ENCODE measurements at regions not wholly inside any gene's neighbourhood (a gene's known extent, or its start where the extent isn't known, plus 50 kb on each side); places are given as distances from the start of the nearest gene placed in this dataset.
"Not testable (repeated sequence)": the region's sequence is repeated elsewhere in the genome, so short reads cannot be mapped to it uniquely, and the experiment has no call there.

DNA sequence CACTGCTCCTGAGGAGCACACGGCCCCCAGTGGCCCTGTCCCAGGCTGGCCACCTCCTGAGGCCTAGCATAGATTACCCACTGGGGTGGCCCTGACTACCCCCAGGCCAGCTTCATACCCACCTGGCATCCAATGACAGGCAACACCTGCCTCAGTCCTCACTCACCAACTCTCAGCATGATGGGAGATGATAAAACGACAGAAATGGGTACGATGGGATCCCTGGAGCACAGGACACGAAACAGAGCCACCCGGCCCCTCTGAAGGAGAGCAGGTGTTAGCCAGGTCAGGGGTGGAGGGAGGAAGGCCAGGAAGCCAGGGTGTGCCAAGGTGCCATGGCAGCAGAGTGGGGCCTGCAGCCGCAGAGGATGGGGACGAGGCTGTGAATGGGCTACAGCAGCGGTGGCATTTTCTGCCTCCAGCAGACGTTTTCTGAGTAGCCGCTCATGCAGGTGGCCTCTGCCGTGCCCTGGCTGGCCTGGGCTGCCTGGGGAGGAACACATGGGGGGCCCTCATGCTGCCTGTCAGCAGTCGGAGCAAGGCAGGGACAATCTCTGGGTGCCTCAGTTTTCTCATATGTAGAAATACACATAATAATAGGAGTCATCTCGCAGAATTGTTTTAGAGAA, 50.2 kb upstream of the FGF3 start:
- Mint-ChIP-seq H3K4me3 (no peak overlapping the region), H3K4me1 (no peaks in the 10 kb centered on the region), H3K27me3 (ENCODE audit: low read depth in 3 of 3) (peaks cover 4 to 9% (median 6%) of the 10 kb centered on the region in 3 donors), H3K9me3 (no peaks in the 10 kb centered on the region), H3K27ac (no peak overlapping the region), H3K36me3 (no peaks in the 10 kb centered on the region)
- no peak for DNase-seq

- Mint-ChIP-seq H3K4me1 (no peaks in the 10 kb centered on the region), H3K4me3 (no peak overlapping the region), H3K27ac (no peak overlapping the region), H3K36me3 (no peaks in the 10 kb centered on the region), H3K9me3 (no peaks in the 10 kb centered on the region), H3K27me3 (ENCODE audit: low read depth in 3 of 3) (peaks cover 3 to 9% (median 6%) of the 10 kb centered on the region in 3 donors)
- no peak for DNase-seq
These were observed 51.5 kb upstream of the FGF3 start for GRCh38 chr11:69870766-69871165.

GRCh38 chr11:69873166-69874077, 54.2 kb upstream of the FGF3 start:
- Mint-ChIP-seq H3K9me3 (no peaks in the 10 kb centered on the region), H3K4me1 (no peaks in the 10 kb centered on the region), H3K36me3 (no peaks in the 10 kb centered on the region), H3K4me3 (no peak overlapping the region), H3K27me3 (ENCODE audit: low read depth in 3 of 3) (peaks cover 3 to 8% (median 5%) of the 10 kb centered on the region in 3 donors), H3K27ac (no peak overlapping the region)
- DNase-seq, result no peak

DNA sequence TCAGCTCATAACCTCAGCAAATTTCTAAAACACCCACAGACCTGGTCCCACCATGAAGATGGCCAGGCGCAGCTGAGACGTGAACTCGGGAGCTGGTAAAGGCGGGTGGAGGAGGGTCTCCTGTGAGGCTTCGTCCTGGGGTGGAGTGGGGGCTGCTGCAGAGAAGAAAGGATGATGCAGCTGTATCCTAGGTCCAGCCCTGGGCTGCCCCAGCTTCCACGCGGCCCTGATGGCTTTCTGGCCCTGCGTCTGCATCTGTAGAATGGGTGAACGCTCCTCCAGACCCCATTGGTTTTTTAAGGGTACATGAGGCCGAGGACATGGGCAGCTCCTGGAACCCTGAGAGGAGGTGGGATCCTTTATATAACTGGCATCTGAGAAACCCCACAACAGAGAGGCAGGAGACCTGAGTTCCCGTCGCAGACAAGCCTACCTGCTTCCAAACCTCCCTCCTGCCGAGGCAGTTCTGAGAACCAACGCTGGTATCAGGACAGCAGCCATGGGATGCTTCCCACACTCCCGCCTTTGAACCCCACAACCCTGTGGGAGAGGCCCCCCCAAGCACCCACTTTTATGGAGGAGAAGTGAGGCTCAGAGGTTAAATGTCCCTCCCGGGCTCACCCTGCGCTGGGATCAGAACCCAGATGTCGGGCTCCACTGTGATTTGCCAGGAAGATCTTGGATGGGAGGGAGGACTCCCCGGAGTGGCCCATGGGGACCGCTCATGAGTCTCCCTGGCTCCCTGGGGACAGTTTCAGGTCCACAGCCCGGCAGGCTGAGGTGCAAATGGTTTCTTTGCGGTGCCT, 55.2 kb upstream of the FGF3 start:
- Mint-ChIP-seq H3K27me3 (ENCODE audit: low read depth in 3 of 3) (peaks cover 3 to 5% (median 5%) of the 10 kb centered on the region in 3 donors), H3K4me3 (no peak overlapping the region)

DNA sequence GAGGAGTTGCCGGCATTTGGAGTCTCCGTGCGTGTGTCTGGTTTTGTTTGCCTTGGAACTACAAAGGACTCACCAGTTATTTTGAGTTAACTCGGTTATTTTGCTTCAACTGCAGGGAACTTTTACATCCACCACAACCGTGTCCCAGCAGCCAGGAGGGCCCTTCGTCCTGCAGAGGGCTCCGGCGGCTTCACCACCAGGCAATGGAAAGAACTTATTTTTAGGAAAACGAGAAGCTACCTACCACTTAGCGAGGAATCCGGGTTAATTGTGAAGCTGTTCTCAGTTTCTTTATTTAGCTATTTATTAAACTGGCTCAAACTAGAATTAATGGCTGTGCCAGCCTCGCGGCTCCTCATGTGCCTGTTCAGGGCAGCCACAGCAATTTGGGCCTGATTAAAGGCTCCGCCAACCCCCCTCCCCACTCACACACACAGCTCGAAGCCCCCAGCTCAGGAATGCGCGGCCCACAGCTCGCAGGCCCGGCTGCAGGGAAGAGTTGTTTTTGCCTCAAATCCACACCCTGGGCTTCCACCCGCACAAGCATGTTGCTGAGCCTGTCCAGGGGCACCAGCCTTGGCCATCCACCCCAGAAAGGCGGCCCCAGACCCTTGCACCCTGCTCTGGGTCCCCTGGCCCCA, 55.9 kb upstream of the FGF3 start:
- DNase-seq, result no peak
- Mint-ChIP-seq H3K36me3 (no peaks in the 10 kb centered on the region), H3K9me3 (no peaks in the 10 kb centered on the region), H3K27me3 (ENCODE audit: low read depth in 3 of 3) (peaks cover 3 to 5% (median 4%) of the 10 kb centered on the region in 3 donors), H3K27ac (no peak overlapping the region), H3K4me1 (no peaks in the 10 kb centered on the region), H3K4me3 (no peak overlapping the region)

More for the DNA sequence above, 55.2 kb upstream of the FGF3 start:
- Mint-ChIP-seq H3K4me1 (no peaks in the 10 kb centered on the region), H3K36me3 (no peaks in the 10 kb centered on the region), H3K27ac (no peak overlapping the region), H3K9me3 (no peaks in the 10 kb centered on the region)
- no peak for DNase-seq

DNA sequence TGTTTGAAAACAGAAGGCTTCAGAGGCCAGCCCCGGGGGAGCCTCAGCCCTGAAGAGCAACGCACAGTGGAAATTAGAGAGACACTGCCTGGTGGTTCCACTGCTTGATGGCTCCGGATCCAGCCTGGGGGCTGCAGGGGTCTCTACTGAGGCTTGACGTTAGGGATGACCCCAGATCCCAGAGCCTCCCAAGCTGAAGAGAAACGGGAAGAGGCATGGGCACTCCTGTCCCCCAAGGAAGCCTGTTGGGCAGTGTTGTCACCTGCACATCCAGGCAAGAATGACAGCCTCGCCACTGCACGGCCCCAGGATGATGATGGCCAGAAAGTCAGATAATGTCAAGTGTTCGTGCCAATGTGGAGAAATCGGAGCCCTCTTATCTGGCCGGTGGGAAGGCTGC, 56.8 kb upstream of the FGF3 start:
- Mint-ChIP-seq H3K4me3 (no peak overlapping the region), H3K27me3 (ENCODE audit: low read depth in 3 of 3) (peaks cover 3 to 5% (median 4%) of the 10 kb centered on the region in 3 donors), H3K9me3 (no peaks in the 10 kb centered on the region), H3K36me3 (no peaks in the 10 kb centered on the region), H3K27ac (no peak overlapping the region), H3K4me1 (no peaks in the 10 kb centered on the region)
- no peak for DNase-seq

- no peaks in the 10 kb centered on the region for H3K36me3 Mint-ChIP-seq
- H3K4me1 Mint-ChIP-seq, result no peaks in the 10 kb centered on the region
- H3K27me3 Mint-ChIP-seq (ENCODE audit: low read depth in 3 of 3), result peaks cover 0 to 4% (median 3%) of the 10 kb centered on the region in 3 donors
- no peak for DNase-seq
- no peaks in the 10 kb centered on the region for H3K9me3 Mint-ChIP-seq
- H3K27ac Mint-ChIP-seq, result no peak overlapping the region
- no peak overlapping the region for H3K4me3 Mint-ChIP-seq
These were observed 58.0 kb upstream of the FGF3 start for GRCh38 chr11:69877235-69877634.

DNA sequence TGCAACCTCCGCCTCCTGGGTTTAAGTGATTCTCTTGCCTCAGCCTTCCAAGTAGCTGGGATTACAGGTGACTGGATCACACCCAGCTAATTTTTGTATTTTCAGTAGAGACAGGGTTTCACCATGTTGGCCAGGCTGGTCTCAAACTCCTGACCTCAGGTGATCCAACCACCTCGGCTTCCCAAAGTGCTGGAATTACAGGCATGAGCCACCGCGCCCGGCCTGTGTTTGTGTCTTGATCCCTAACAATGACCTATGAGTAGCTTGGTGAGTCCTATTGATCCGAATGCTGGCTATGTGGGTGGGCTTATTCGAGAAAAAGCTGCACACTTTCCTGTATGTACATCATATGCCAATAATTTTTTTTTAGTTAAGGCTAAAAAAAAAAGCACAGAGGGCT, 58.5 kb upstream of the FGF3 start:
- not testable (repeated sequence) for DNase-seq; H3K27me3 Mint-ChIP-seq (ENCODE audit: low read depth in 3 of 3); H3K27ac Mint-ChIP-seq; H3K4me1 Mint-ChIP-seq; H3K9me3 Mint-ChIP-seq; H3K4me3 Mint-ChIP-seq; H3K36me3 Mint-ChIP-seq

DNA sequence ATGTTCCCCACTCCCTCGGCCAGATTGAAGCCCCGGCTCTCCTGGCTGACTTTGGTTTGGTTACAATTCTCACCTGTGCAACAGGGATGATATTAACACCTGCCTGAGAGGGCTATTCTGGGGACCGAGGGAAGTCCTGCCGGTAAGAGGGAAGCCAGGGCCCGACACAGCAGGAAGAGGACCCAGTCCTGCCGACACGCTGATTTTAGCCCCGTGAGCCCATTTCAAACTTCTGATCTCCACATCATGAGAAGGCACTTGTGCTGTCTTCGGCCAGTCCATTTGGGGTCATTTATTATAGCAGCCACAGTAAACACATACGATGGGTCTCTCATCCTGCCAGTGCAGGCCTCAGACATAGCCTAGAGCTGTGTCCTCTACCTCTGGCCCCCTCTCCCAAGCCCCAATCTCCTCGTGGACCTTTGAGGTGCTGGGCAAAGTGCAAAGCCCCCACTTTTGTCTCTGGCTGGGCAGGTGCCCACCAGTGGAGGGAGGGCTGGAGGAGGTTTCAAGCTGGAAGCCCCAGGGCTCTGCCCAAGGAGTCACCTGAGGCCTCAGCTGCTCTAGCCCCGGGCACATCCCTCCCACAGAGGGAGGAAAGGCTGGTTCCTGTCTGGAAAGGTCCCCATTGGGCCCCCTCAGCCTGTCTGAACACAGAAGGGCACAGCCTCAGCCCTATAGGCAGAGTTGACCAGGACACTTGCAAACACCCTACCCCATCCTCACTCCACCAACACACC, 59.1 kb upstream of the FGF3 start:
- no peaks in the 10 kb centered on the region for H3K9me3 Mint-ChIP-seq

GRCh38 chr11:69878927-69879728, 59.9 kb upstream of the FGF3 start:
- no peak overlapping the region for H3K27ac Mint-ChIP-seq
- peaks cover 0 to 3% (median 2%) of the 10 kb centered on the region in 3 donors for H3K27me3 Mint-ChIP-seq (ENCODE audit: low read depth in 3 of 3)
- H3K9me3 Mint-ChIP-seq, result no peaks in the 10 kb centered on the region
- H3K4me3 Mint-ChIP-seq, result no peak overlapping the region
- no peak for DNase-seq
- no peaks in the 10 kb centered on the region for H3K4me1 Mint-ChIP-seq
- no peaks in the 10 kb centered on the region for H3K36me3 Mint-ChIP-seq

More for the DNA sequence above, 59.1 kb upstream of the FGF3 start:
- H3K27me3 Mint-ChIP-seq (ENCODE audit: low read depth in 3 of 3), result peaks cover 0 to 3% (median 2%) of the 10 kb centered on the region in 3 donors
- no peak for DNase-seq
- H3K4me3 Mint-ChIP-seq, result no peak overlapping the region
- H3K36me3 Mint-ChIP-seq, result no peaks in the 10 kb centered on the region
- no peak overlapping the region for H3K27ac Mint-ChIP-seq
- H3K4me1 Mint-ChIP-seq, result no peaks in the 10 kb centered on the region

- H3K4me1 Mint-ChIP-seq, result no peaks in the 10 kb centered on the region
- H3K27me3 Mint-ChIP-seq (ENCODE audit: low read depth in 3 of 3), result peaks cover 0 to 3% (median 2%) of the 10 kb centered on the region in 3 donors
- DNase-seq, result no peak
These were observed 60.5 kb upstream of the FGF3 start for GRCh38 chr11:69879729-69880005.

DNA sequence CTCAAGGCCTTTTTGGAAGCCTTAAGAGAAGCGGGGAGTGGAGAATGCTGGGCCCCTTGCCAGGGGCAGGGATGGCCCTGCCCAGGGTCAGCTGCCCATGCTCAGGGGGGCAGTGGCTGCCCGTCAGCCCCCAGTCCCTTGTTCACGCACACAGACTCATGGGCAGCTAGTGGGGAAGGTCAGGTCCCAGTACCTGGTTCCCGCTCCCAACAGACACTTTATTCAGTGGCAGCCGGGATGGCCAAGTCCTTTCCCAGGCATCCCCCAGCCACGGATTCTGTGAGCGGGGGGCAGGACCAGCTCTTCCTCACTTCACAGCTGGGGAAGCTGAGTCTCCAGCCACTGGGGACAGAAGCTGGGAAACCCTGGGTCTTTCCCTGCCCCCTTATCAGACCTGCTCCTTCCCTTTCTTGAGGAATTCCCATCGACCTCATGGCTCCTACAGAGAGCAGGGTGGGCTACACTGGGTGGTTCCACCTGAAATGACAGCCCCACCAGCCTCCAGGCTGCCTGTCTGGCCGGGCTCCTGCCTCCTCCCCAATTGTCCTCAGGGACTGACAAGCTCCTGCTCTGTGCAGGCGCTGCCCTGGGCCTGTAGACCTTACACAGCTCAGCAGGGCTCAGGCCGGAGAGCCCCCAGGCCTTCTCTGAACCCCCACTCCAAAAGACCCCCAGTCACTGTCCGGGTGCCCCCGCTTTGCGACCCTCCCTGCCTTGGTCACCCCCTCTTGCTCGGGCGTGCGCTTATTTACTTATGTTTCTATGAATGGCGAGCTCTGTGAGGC, 61.0 kb upstream of the FGF3 start:
- H3K9me3 Mint-ChIP-seq, result no peaks in the 10 kb centered on the region
- no peak for DNase-seq
- H3K4me3 Mint-ChIP-seq, result no peak overlapping the region
- no peak overlapping the region for H3K27ac Mint-ChIP-seq
- no peaks in the 10 kb centered on the region for H3K4me1 Mint-ChIP-seq
- H3K36me3 Mint-ChIP-seq, result no peaks in the 10 kb centered on the region
- H3K27me3 Mint-ChIP-seq (ENCODE audit: low read depth in 3 of 3), result peaks cover 0 to 4% (median 3%) of the 10 kb centered on the region in 3 donors

More at GRCh38 chr11:69879729-69880005, 60.5 kb upstream of the FGF3 start:
- Mint-ChIP-seq H3K27ac (no peak overlapping the region), H3K9me3 (no peaks in the 10 kb centered on the region), H3K4me3 (no peak overlapping the region), H3K36me3 (no peaks in the 10 kb centered on the region)
